Vagina (tissue), 2 donors: ENCODE measurements at regions not wholly inside any gene's neighbourhood (a gene's known extent, or its start where the extent isn't known, plus 50 kb on each side); places are given as distances from the start of the nearest gene placed in this dataset.

Experiments
- DNase-seq, 2 donors: peaks; one replicate each; pipeline ENCODE4 v3.0.0-alpha.2; 2017; ENCODE audit errors: extremely low spot score in 2 of 2
- H3K27ac ChIP-seq: fragments of 200-600 bp; sonication (generic); one replicate; pipeline ENCODE4 v1.5.1; 2019
- H3K27me3 ChIP-seq: fragments of 200-600 bp; sonication (generic); one replicate; pipeline ENCODE4 v1.5.1; 2019
- H3K36me3 ChIP-seq, 2 donors: fragments of 200-600 bp; sonication (generic); one replicate each; pipeline ENCODE4 v1.5.1; 2017 to 2019
- H3K4me1 ChIP-seq: fragments of 200-600 bp; sonication (generic); one replicate; pipeline ENCODE4 v1.5.1; 2019
- H3K4me3 ChIP-seq, 2 donors: fragments of 200-600 bp; sonication (generic); 1 replicate in 1 of 2; 2 replicates in 1 of 2; pipeline ENCODE4 v1.5.1; 2016 to 2019
- H3K9me3 ChIP-seq: fragments of 200-600 bp; sonication (generic); one replicate; pipeline ENCODE4 v1.5.1; 2019
- POLR2A ChIP-seq, 2 donors: fragments of 450-650 bp; IDR thresholded peaks; one replicate each; pipeline ENCODE4 v1.6.1; 2017; ENCODE audit warnings: antibody characterized with exemption in 2 of 2, mild to moderate bottlenecking in 2 of 2, moderate library complexity in 2 of 2
- POLR2AphosphoS5 ChIP-seq, 2 donors: sonication (generic); formaldehyde crosslinking; IDR thresholded peaks; one replicate each; pipeline ENCODE4 v1.9.0; 2017; ENCODE audit warnings: antibody characterized with exemption in 2 of 2, mild to moderate bottlenecking in 2 of 2, low read depth in 1 of 2; ENCODE audit not compliant: insufficient read depth in 1 of 2
- intact Hi-C: fragments of 100-400 bp; cut with DNase I; formaldehyde crosslinking; loops from one replicate; pipeline ENCODE4 v1.15.1; 2023
- TF ChIP-seq, protein P1 (sequence below), 3 experiments: fragments of 450-650 bp in 2 of 3; fragments of 200-600 bp in 1 of 3; sonication (generic) in 1 of 3; IDR thresholded peaks; one replicate each; pipeline ENCODE4 v1.5.1; 2017 to 2019; ENCODE audit warnings: antibody characterized with exemption in 3 of 3, mild to moderate bottlenecking in 2 of 3, moderate library complexity in 2 of 3

GRCh38 chr16:47895146-47895545 is 260.6 kb downstream of the ABCC12 start:
- H3K27me3 ChIP-seq: no peaks in the 10 kb centered on the region
- no peaks in the 10 kb centered on the region for H3K9me3 ChIP-seq
- intact Hi-C loops: no loop called here
- no peaks in the 10 kb centered on the region for H3K4me1 ChIP-seq
- DNase-seq: no peak
- TF ChIP-seq POLR2AphosphoS5 (IDR thresholded peaks at IDR 0.05; ENCODE audit: insufficient read depth in 1 of 2, low read depth in 1 of 2) (no peak), POLR2A (IDR thresholded peaks at IDR 0.05) (no peak)
- TF ChIP-seq, protein P1, sequence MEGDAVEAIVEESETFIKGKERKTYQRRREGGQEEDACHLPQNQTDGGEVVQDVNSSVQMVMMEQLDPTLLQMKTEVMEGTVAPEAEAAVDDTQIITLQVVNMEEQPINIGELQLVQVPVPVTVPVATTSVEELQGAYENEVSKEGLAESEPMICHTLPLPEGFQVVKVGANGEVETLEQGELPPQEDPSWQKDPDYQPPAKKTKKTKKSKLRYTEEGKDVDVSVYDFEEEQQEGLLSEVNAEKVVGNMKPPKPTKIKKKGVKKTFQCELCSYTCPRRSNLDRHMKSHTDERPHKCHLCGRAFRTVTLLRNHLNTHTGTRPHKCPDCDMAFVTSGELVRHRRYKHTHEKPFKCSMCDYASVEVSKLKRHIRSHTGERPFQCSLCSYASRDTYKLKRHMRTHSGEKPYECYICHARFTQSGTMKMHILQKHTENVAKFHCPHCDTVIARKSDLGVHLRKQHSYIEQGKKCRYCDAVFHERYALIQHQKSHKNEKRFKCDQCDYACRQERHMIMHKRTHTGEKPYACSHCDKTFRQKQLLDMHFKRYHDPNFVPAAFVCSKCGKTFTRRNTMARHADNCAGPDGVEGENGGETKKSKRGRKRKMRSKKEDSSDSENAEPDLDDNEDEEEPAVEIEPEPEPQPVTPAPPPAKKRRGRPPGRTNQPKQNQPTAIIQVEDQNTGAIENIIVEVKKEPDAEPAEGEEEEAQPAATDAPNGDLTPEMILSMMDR (IDR thresholded peaks at IDR 0.05): no peak
- no peak overlapping the region for H3K27ac ChIP-seq
- no peaks in the 10 kb centered on the region for H3K36me3 ChIP-seq
- H3K4me3 ChIP-seq: no peak overlapping the region

- intact Hi-C loops: no loop called here
- Histone ChIP-seq H3K27me3 (no peaks in the 10 kb centered on the region), H3K27ac (no peak overlapping the region), H3K36me3 (no peaks in the 10 kb centered on the region), H3K9me3 (no peaks in the 10 kb centered on the region), H3K4me3 (no peak overlapping the region), H3K4me1 (no peaks in the 10 kb centered on the region)
- DNase-seq: no peak
- TF ChIP-seq POLR2A (IDR thresholded peaks at IDR 0.05): no peak
- TF ChIP-seq POLR2AphosphoS5 (IDR thresholded peaks at IDR 0.05; ENCODE audit: insufficient read depth in 1 of 2, low read depth in 1 of 2): no peak
- TF ChIP-seq, protein P1 (IDR thresholded peaks at IDR 0.05): no peak
Observed at GRCh38 chr16:47892999-47893398, 262.8 kb downstream of the ABCC12 start.

DNA sequence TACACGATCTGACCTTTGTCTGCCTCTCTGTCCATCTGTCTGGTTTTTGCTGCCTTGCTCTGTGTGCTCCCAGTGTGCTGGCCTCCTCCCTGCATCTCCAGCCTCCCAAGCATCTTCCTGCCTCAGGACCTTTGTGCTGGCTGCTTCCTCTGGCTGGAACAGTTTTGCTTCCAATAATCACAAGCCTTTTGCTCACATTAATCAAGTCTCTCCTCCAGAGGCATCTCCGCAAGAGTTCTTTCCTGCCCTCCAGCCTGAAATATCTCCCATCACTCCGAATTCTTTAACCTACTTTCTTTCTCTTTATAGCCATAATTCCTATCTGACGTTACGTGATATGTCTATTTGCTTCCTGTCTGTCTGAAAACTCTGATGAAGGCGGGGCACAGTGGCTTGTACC is 267.1 kb downstream of the ABCC12 start:
- TF ChIP-seq POLR2A (IDR thresholded peaks at IDR 0.05): no peak
- Histone ChIP-seq H3K4me3 (no peak overlapping the region), H3K27ac (no peak overlapping the region), H3K27me3 (no peaks in the 10 kb centered on the region), H3K4me1 (no peaks in the 10 kb centered on the region), H3K9me3 (no peaks in the 10 kb centered on the region), H3K36me3 (no peaks in the 10 kb centered on the region)
- DNase-seq: no peak
- intact Hi-C loops: no loop called here

GRCh38 chr16:47888142-47888541 is 267.7 kb downstream of the ABCC12 start:
- Histone ChIP-seq H3K27me3 (no peaks in the 10 kb centered on the region), H3K4me3 (no peak overlapping the region), H3K36me3 (no peaks in the 10 kb centered on the region), H3K9me3 (no peaks in the 10 kb centered on the region), H3K4me1 (no peaks in the 10 kb centered on the region), H3K27ac (no peak overlapping the region)
- TF ChIP-seq, protein P1 (IDR thresholded peaks at IDR 0.05): no peak
- no peak for TF ChIP-seq POLR2AphosphoS5 (IDR thresholded peaks at IDR 0.05; ENCODE audit: insufficient read depth in 1 of 2, low read depth in 1 of 2)
- TF ChIP-seq POLR2A (IDR thresholded peaks at IDR 0.05): no peak
- no peak for DNase-seq
- intact Hi-C loops: no loop called here

DNA sequence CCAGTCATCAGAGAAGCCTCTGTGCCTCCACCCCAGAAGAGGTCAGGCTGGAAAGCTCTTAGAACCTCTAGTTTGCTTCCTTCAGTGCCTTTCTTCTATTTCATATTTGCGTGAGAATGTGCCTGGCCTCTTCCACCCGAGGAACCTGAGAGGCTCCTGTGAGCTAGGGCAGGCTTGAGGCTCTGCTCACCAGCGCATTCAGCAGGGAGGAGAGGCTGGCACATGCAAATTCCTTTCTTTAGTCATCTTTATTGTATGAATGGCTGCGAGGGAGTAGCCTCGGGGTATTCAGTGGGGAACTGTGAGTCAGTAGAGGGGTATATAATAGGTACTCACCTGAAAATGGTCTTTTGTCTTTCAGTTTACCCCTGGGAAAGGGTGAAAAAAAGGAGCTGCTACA is 268.3 kb downstream of the ABCC12 start:
- Histone ChIP-seq H3K9me3 (no peaks in the 10 kb centered on the region), H3K4me1 (no peaks in the 10 kb centered on the region), H3K27ac (no peak overlapping the region), H3K4me3 (no peak overlapping the region), H3K27me3 (no peaks in the 10 kb centered on the region), H3K36me3 (no peaks in the 10 kb centered on the region)
- TF ChIP-seq POLR2A (IDR thresholded peaks at IDR 0.05) (no peak), POLR2AphosphoS5 (IDR thresholded peaks at IDR 0.05; ENCODE audit: insufficient read depth in 1 of 2, low read depth in 1 of 2) (no peak)
- TF ChIP-seq, protein P1 (IDR thresholded peaks at IDR 0.05): no peak
- no peak for DNase-seq
- intact Hi-C loops: no loop called here
